Activated CD4-positive, alpha-beta T cell treated with anti-CD3 and anti-CD28 coated beads, Interleukin-2, amount 50 U/mL, for 48 hours (primary cell): ENCODE measurements at regions not wholly inside any gene's neighbourhood (a gene's known extent, or its start where the extent isn't known, plus 50 kb on each side); places are given as distances from the start of the nearest gene placed in this dataset.

Source experiments
- DNase-seq, 2 experiments: peaks; one replicate each; pipeline ENCODE4 v3.0.0-alpha.2; 2020

- no peak for DNase-seq
Measured at GRCh38 chr4:17286752-17287460, 225.0 kb downstream of the QDPR start.

- DNase-seq = no peak
Measured at GRCh38 chr4:17285747-17286146, 226.1 kb downstream of the QDPR start.

DNA sequence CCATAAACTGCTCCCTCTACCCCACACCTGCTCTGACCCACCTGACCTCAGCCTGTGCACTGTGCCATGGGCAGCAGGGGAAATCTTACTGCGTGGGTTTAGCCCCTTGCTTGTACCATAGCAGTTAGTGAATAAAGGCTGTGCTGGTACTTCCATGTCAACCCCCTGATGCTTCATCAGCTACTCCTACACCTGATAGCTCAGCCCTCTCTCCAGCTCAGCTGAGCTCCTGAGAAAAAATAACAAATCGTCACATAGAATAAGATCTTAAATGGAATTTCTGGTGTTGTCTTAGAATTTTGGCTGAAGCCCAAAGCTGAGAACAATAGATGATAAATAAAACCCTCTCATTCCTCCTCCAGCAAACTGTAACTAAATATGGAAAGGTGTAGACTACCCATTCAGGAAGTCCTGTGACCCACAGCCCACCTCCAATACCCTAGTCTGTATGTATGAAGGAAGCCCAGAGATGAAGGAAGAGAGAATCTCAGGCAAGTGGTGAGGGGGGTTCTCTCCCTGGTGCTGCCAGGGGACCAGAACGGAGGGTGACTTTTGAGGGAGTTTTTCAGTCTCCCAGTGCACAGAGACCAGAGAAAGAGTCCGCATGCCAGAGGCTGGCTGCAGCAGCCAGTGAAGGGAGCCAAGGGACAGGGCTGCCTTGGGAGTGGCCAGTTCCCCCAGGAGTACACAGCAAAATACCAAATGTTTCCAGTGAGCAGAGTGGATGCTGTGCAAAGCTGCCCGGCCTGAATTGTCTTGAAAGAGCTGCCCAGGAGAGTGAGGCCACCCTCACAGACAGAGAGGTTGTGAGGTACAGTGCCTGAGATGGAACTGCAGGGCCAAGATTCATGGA, 227.3 kb downstream of the QDPR start:
- no peak for DNase-seq

GRCh38 chr4:17283832-17284231, 228.1 kb downstream of the QDPR start:
- DNase-seq = no peak

- no peak for DNase-seq
Measured at GRCh38 chr4:17283251-17283650, 228.6 kb downstream of the QDPR start.

GRCh38 chr4:17280261-17281018, 231.4 kb downstream of the QDPR start:
- DNase-seq = no peak

GRCh38 chr4:17276776-17277175, 235.1 kb downstream of the QDPR start:
- no peak for DNase-seq

DNA sequence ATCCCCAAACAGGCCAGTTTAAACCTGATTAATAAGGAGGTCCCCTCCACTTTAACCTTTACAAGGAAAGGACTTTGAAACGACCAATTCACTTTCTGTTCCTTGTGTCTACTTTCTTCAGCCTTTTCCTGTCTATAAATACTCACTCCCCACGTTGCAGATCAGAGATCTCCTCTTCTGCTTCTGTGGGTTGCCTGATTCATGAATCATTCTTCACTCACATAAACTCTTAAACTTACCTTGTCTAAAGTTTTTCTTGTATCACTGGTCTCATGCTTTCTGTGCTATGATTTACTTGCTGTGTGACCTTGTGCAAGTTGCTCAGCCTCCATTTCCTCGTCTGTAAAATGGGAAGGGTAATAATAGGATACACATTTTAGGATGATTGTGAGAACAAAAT, 236.1 kb downstream of the QDPR start:
- no peak for DNase-seq

- DNase-seq = no peak
Measured at GRCh38 chr4:17273047-17273446, 238.8 kb downstream of the QDPR start.

GRCh38 chr4:17272154-17272553, 239.7 kb downstream of the QDPR start:
- no peak for DNase-seq

DNA sequence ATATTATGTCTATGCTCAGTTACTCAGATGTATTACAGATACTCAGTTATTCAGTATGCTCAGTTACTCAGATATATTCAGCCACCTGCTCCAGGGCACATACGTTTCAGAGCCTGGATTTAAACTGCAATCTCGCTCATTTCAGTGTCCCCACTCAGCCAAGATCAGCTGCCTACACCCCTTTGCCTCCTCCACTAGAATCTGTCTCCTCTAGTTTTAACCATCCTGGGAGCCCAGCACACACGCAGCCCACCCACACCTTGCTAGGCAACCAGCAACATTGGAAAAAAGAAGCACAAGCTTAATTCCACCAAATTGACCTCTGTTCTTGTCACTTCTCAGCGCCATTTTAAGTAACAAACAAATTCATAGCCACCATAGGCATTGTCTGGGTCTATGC, 246.2 kb downstream of the QDPR start:
- DNase-seq = no peak

DNA sequence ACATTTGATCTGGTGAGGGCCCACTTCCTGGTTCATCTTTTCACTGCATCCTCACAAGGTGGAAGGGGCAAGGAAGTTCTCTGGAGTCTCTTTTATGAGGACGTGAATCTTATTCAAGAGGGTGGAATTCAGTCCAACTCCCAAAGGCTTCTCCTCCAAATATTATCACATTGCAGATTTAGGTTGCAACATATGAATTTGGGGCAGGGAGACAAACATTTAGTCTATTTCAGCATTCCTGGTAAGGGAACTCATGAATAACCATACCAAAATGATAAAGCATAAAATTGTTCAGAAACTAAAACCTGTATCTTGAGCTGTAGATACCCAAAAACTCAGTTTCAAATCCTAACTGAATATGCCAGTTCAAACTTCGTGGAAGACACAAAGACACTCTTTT, 246.8 kb downstream of the QDPR start:
- no peak for DNase-seq

DNA sequence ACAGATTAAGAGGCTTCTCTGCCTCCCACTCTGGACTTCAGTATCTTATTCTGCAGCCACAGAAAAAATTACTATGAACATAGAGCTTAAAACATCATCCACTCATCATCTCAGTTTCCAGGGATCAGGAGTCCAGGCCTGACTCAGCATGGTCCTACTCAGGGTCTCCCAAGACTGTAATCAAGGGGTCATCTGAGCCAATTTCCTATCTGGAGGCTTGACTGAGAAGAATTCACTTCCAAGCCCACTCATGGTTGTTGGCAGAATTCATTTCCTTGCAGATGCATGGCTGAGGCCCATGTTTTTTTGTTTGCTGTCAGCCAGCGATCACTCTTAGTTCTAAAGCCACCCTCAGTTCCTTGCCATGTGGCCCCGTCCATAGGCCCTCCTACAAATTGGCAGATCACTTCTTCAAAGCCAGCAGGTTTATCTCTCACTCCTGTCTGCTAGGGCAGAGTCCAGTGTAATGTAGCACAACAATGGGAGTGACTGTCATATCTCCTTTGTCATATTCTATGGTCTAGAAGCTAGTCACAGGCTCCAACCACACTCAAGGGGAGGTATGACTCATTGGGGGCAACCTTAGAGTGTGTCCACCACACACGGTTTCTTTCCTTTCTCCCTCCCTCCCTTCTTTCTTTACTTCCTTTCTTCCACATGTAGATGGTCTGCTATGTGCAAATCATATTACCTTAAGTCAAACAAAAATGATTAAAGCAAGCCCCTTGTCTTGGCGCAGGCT, 251.6 kb downstream of the QDPR start:
- DNase-seq = no peak

DNA sequence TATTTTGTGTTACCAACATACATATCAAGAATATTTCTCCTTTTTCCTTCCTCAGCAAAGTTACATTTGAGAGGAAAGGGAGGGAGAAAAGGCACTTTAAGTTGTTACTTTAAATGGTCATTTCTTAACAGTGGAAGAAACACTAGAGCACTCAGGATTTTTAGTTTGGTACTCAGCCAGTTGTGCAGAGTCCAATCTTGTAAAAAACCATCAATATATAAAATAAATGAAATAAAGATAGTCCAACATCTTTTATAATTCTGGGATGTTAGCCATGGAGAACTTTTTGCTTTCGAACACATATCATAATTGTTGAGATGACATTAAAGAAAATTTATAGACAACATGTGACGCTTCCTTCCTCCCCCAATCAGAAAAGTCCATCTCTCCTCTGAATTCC, 253.8 kb downstream of the QDPR start:
- no peak for DNase-seq

DNA sequence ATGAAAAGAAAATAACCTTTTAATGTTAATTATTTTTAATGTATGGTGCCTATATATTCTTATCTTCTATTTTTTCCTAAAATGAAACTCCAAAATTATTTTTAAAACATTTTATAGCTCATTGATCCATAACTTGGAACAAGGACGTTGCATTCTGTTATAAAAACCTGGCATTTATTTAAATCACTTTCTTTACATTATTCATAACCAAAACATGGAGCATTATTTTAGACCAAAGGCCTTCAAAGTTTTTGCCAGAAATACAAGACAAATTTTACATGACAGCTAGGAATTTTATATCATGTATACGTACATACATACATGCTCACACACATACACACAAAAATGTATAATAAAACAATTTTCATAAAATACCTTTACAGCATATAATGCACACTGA, 259.8 kb downstream of the QDPR start:
- no peak for DNase-seq

GRCh38 chr4:17251101-17251500, 260.8 kb downstream of the QDPR start:
- no peak for DNase-seq

DNA sequence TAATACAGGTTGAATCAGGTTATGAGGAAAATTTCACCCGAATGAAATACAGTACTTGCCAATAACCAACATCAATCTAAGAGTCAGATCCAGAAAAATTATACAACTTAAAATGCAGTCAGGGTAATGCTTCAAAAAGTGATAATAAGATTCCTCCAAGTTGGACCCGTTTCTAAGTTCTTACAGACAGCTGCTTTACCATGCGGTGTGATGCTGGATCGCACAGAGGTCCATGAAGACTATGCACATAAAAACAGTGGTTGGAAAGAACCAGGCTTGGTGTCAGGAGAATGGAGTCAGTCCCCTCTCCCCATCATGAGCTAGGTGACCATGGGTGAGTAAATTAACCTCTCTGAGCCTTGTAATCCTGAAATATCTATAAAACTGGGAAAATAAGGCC, 261.3 kb downstream of the QDPR start:
- DNase-seq = no peak

DNA sequence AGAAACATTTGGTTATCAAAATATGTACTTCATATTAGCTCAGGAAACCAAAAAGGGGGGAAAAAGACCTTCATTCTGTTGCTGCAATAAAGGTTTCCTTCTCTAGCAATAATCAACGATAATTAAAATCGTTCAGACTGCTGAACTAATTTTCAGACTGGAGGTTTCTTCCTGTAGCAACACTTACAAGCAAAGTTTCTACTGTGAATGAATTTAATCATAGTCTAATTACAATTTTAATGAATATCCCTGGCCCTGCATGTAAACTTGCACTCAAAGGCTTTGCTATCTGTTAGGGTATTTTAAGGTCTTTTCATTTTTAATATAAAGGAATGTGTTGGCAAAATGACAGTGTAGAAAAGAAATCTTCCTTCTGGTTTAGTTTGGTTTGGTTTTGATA, 265.2 kb downstream of the QDPR start:
- no peak for DNase-seq

DNA sequence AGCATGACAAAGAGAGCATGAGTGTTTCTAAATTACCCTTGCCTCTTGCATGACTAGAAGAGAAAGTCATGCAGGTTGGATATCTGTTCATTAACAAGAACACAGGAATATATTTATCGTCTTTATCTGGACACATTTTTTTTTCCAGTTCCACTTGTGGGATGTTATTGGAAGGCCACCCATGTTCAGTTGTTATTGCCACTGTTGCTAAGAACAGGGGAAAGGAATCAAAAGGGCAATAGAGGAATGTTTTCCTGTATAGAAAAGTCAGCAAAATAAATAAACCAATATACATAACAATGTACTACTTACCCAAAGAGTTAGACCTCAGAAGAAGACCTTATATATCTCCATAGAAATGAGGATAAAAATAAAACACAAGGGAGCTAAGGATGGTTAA, 270.1 kb downstream of the QDPR start:
- DNase-seq = no peak

DNA sequence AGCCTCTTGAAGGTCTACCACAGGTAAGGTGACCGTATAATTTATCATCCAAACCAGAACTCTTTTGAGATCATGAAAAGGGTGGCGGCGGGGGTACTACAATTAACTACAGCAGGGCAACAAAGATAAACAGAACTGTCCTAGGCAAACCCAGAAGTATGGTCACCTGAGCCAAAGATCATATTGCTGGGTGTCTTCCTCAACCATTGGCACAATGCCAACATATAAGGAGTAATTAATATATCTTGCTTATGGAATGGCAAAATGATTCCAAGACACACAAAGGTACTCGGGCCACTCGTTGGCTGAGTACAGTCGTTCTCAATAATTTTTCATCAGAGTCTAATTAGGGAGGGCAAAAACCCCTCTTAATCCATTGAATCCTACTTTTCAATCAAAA, 273.3 kb downstream of the QDPR start:
- no peak for DNase-seq

DNA sequence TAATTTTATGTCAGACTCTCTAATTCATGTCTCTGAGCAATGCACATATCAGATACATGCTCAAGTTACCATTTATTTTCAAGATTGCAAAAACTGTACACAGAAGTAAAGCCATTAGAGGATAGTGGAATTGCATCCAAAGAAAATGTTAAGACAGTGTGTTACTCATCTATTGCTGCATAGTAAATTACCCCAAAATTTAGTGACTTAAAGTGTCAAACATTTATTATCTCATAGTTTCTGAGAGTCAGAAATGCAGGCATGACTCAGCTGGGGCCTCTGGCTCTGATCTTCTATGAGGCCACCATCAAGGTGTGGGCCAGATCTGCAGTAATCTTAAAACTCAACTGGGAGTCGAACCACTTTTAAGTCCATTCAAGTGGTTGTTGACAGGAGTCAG, 275.2 kb downstream of the QDPR start:
- no peak for DNase-seq

DNA sequence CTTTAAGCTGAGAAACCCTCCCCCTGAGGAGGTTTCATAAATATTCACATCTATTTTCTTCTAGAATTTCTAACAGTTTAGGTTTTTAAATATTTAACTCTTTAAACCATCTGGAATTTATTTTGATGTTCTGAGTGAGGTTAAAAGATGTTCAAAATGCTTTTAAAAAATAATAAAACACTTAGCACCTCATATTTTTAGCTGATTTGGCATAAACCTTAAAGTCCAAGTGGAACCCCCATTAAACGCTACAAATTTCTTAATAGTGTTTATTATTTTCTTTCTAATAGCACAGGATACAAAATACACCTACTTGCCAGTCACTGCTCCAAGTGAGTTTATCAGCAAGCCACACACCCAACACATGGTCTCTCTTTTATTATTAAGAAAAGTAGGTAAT, 277.2 kb downstream of the QDPR start:
- DNase-seq = no peak
